GM19023 (cell line): ENCODE measurements at regions not wholly inside any gene's neighbourhood (a gene's known extent, or its start where the extent isn't known, plus 50 kb on each side); places are given as distances from the start of the nearest gene placed in this dataset.
"Not testable (repeated sequence)": the region's sequence is repeated elsewhere in the genome, so short reads cannot be mapped to it uniquely, and the experiment has no call there.

Source experiments
- ATAC-seq: cut with Tn5 transposase; IDR thresholded peaks from one replicate; pipeline ENCODE4 v1.9.1; 2021; ENCODE audit warnings: mild to moderate bottlenecking, moderate library complexity; ENCODE audit not compliant: unreplicated experiment

DNA sequence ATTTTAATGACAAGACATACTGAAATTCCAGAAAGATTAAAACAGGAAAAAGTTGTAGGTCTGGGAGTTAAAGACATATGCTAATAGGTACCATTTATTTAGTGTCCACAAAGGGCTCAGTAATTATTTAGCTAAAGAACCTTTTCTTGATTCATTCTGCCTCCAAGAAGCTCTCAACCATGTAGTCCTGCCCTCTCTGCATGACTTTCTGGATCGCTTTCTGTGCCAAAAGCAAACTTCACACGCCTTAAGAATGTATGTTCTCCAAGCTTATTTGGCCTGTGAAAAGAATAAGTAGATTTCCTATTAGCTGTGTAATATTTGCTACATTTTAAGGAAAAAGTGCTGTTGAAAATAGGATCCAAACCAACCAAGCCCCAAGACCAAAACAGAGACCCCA, 291.7 kb downstream of the C12orf75 start:
- no peak for ATAC-seq

DNA sequence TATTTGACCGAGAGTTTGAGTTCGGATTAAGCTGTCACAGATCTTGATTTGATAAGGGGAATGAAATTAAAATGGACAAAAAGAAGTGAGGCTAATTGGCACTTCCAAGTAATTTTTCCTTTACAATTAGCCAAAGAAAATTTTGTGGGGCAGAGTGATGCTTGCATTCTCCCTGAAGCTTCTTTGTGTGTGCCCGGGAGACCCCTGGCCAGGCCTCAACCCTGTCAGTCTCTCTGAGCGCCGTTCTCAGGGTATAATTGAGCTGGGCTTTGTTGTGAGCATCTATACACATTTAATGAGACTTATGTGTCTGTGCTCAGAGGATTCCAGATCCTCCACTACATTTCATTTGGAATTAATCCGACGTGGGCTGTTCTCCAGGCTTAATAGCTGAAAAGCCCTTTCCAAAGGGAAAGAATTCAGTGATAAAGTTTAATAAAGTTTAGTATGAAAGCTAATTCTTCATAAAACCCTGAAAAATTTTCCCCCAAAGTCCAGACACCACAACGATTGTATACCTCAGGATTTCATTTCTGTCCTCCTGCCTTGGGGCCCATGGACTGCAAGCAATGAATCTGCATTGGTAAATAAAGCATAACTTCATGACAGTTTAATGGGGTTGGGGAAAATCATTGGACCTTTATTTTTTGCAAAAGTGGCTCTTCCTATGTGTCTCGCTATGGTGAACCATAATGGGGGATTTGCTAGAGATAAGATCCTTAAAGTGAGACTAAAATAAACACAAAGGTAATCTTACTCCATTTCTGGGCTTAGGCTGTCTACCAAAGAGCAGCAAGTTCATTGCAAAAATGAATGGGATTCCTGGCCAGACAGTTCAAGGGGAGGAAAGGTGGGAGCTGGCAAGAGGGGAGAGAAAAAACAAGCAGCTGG, 292.6 kb downstream of the C12orf75 start:
- no peak for ATAC-seq

DNA sequence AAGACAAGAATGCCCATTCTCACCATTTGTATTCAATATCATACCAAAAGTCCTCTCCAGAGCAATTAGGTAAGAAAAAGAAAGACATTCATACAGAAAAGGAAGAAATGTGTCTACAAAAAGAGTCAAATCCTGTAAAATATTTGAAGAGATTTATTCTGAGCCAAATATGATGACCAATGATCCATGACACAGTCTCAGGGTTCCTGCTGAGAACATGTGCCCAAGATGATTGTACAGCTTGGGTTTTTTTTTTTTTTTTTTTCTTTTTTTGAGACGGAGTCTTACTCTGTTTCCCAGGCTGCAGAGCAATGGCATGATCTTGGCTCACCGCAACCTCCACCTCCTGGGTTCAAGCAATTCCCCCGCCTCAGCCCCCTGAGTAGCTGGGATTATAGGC, 296.2 kb downstream of the C12orf75 start:
- ATAC-seq, result no peak

DNA sequence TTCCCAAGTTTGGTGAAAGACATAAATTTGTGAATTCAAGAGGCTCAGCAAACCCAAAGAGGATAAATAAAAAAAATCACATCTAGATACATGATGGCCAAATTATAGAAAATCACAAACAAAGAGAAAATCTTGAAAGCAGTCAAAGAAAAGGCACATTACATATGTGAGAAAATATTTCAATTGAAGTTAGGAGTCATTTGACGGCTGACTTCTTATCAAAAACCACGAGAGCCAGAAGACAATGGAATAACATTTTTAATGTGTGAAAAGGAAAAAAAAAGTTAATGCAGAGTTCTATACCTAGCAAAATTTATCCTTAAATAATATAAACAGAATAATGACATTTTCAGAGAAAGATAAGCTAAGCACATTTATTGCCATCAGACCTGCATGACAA, 307.0 kb downstream of the C12orf75 start:
- ATAC-seq, result no peak

DNA sequence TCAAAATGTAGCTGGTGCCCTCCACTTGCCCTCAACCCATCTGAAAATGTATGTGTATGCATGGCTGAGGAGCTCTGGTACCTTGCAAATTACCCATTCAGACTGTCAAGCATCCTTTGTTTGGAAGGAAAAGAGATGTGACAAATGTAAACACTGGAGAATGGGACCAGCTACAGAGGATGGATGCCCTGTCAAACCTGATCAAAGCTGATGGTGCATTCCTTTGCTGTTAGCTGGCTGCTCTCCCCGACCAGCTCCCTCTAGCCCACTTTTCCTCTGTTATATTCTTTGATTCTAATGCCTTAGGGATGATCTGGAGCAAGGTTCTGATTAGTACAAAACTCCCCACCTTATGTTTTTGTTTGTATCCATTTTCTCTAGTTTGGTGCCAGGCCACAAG, 310.3 kb downstream of the C12orf75 start:
- ATAC-seq, result no peak

DNA sequence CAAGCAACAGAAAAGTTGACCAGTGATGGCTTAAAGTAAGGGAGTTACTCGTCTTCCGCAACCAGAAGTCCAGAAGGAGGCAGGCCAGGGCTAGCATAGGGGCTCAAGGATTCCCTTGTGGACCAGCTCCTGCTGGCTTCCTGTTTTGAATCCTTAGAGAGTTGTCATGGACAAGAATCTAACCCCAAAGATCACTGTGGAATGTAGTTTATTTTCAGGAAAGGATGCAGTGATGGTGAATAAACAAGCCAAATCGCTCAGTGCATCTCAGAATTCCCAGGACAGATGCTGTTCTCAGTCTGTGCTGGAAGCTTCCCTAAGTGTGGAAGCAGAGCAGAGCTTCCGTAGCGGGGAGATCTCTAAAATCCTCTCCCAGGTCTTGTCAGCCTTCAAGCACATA, 311.3 kb downstream of the C12orf75 start:
- ATAC-seq, result no peak

DNA sequence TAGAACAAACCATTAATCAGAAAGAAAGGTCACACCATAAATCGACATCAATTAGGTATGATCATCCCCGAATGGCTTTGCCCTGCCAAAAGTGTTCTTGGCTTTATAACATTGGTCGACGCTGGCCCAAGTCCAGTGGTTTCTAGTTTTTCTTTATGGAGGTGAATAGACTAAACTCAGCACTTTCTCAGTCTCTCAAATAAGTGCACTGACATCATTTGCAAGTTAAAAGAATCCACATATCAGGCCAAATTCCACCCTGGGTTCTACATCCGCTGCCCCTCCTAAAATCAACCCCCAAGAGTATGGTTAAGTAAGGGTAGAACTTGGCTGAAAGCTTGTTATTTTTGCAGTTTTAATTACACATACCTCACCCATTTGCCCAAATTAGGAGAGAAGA, 314.3 kb downstream of the C12orf75 start:
- no peak for ATAC-seq

DNA sequence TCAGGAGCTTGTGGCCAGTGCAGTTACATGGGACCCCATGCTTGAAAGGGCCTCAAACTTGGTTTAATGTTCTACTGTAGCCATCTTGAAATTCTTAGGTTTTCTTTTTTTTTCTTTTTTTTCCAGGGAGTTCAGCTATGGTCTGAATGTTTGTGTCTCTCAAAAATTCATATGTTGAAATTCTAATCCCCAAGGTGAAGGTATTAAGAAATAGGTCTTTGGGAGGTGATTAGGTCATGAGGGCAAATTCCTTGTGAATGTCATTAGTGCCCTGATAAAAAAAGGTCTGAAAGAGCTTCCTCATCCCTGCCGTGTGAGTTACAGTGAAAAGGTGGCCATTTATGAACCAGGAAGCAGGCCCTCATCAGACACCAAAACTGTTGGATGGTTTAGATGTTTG, 324.1 kb downstream of the C12orf75 start:
- no peak for ATAC-seq

DNA sequence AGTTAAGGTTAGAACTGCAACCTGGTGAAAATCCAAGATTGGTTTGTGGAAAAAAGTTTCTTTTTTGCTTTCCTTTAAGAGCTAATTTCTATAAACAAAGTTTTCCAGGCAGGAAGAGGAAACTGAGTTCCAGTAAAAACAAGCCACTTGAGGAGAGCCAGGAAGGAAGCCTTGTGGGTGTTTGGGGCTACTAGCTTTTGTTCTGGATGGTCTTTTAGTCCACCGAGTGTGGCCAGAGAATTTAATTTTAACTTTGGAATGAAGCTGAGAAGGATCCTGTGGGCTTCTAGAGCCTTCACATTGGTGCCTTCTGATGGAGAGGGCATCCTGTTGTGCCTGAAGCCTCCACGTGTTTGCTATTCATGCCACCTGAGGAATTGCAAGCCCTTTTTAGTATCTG, 327.9 kb downstream of the C12orf75 start:
- ATAC-seq, result no peak

DNA sequence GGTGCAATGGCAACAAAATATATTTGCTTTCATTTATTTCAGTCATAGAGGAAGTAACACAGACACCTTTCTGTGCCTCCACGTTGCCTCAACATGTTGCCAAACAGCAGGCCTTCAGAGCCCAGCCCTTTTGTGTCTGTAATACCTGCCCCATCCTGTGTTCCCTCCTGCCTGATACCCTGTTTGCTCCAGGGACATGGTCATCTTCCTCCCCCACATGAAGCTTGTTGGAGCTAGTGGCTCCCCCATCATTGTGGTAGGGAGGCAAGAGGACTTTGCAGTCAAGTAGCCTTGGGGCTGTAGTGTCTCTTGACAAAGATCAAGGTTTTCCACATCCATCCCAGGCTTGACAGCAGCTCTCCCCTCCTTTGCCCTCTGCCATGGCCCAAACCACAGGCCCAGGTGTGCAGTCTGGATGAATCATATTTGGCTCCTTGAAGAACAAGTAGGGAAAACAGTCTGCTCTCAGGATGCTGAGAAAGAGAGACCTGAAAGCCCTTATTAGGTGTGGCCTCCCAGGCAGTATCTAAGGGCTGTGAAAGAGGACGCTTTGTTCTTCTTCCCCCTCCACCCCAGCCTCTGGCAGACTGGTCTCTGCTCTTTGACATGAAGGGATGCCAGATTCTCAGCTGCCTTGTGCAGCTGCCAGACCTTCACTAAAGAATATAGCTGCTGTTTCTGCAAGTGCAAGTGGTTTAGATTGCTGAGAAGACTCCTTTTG, 329.0 kb downstream of the C12orf75 start:
- no peak for ATAC-seq

DNA sequence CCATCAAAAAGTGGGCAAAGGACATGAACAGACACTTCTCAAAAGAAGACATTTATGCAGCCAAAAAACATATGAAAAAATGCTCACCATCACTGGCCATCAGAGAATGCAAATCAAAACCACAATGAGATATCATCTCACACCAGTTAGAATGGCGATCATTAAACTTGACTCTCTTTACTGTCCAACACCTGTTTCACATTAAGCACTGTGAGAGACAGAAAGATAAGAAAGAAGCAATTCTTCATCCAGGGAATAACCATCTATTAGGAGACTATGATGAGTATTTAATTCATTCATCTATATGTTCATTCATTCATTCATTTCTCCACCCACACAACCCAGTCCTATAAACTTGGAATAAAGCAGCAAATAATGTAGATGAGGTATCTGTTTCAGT, 334.3 kb downstream of the C12orf75 start:
- ATAC-seq, result not testable (repeated sequence)

DNA sequence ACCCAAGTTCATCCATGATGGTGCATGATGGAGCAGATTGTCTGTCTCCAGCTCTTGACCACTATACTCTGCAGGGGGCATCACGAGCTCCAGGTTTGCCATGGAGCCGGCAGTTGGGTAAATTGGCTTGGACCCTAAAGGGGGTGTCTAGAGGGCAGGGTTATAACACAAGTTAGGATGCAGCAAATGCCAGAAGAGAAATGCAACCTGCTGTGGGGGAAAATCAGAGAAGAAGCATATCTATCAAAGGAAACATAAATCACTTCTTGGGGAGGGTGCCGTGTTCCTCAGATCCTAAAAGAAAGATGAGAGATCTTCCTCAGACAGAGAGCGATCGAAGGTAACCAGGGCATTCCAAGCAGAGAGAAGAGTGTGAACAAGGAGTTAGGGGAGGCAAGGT, 334.9 kb downstream of the C12orf75 start:
- no peak for ATAC-seq

DNA sequence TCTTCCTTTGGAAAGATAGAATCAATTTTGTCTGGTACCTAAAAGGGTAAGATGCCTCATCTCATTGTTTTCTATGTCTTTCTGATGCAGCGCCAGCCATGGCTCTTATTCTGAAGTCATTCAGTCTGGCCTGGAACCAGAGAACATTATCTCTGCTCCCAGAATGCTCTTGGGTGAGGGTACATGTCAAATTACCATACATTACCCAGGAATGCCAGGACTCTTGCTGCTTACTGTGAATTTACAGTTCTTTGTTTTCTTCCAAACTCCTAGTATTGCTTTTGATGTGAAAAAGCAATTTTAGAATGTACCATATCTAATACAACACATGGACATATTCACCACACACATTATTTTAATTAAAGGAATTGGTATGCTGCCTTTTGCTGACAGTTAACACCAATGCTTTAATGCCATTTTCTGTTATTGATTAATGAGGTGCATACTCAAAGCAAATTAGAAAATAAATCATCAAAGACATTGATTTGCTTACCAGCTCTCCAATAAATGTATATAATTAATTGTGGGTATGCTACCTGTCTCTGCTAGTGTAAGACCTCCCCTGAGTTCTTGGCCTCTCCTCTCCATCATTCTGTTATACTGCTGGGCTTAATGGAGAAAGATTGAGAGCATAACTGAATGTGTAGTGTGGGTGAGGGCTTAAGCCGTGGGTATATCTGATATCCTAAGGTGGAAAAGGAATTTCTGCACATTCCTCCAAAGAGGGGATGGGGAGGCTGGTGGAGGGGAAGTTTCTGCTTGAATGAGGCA, 337.7 kb downstream of the C12orf75 start:
- ATAC-seq, result no peak

DNA sequence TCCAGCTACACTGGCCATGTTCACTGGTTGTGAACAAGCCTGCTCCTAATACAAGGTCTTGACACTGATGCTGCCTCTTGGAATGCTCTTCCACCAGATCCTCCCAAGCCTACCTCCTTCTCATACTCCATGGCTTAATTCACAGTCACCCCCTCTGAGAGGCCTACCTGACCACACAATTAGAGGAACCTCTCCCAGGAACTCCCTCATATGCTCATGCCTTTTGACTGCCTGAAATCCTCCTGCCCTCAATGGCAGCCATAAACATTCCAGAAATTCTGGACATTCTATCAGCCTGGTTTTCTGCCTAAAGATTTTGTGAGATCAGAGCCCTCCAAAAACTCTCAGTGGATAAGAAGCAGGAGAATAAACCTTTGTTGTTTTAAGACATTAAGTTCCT, 340.2 kb downstream of the C12orf75 start:
- no peak for ATAC-seq

DNA sequence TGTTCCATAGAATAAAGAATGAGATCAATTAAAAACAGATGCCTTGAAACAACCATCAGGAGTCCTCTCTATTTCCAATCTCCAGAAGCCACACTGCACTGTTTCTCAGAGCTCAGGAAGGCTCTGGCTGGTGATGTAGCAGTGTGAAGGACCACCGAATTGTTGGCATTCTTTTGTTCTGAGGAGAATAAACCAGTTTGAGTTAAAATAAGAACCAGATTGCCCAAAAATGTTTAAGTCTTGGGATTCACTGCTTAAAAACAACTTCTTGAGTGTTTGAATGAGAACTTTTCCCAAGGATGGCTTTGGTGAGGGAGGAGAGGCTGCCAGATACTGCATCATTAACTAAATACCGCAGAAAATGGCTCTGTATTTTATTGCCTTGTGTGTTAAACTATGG, 341.2 kb downstream of the C12orf75 start:
- ATAC-seq, result no peak

DNA sequence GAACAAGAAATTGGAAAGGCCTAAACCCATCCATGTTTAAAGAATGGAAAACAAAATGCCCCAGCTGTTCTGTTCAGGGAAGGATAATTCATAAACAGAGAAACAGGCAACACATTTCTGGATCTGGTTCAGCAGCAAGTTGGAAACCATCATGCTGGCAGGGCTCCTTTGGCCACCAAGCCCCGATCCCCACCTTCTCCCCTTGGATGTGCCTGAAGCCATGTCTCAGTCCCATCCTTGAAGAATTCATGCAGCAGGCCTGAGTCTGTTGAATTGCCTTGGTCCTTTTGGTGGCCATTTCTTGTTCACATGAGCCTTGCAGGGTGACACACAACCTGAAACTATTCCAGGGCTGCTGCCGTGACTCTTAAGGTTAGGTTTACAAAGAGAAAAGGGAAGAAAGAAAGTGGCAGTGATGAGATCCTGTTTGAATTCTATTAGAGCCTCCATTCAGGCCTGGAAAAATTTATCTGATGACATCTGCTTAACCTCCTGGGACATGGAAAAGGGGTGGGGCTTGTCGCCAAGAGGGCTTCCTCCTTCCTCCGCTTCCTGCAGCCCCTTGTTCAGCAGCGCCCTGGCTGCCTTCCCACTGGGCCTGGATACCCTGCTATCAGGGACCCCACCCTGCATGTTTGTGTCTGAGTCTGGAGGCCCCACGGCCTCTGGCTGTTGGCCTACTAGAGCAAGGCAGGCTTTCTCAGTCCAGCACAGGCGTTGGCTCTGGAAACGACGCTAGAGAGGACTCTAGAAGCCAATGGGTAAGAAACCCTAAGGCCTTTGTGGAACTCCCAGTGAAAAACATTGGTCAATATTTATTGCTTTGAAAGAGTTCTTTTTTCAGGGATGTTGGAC, 341.9 kb downstream of the C12orf75 start:
- no peak for ATAC-seq

DNA sequence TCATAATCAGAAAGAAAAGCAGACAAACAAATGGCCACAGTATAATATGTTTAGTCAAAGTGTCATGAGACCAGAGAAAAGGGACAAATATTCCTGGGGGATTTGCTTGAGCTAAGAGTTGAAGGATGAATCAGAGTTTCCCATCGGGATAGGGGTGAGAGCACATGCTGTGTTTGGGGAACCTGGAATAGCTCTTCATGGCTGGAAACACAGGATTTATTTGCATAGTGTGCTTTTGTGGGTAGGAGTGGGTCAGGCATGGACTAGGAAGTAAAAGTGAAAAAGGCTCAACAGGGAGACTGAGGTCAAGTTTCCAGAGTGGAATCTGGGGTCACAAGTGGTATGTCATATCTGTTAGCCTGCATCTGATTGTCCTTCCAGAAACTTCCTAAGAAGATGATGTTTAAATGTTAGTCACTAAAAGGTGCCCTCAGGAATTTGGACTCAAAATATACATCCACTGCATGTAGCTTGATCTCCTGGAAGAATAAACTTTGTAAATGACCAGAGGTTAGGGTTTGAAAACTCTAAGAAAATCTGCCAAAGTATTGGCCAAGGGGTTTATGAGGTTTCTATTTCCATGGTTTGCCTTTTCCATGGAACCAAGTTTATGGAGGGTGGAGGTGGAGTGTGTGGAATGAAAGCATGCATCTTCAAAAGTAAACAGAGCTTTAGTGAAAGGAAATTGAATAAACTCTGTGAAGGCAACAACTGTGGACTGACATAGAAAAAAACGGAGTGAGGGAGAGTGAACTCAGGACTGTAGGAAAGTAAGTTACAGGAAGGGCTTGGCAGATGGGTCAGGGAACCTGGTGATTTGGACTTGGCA, 344.6 kb downstream of the C12orf75 start:
- ATAC-seq, result no peak

DNA sequence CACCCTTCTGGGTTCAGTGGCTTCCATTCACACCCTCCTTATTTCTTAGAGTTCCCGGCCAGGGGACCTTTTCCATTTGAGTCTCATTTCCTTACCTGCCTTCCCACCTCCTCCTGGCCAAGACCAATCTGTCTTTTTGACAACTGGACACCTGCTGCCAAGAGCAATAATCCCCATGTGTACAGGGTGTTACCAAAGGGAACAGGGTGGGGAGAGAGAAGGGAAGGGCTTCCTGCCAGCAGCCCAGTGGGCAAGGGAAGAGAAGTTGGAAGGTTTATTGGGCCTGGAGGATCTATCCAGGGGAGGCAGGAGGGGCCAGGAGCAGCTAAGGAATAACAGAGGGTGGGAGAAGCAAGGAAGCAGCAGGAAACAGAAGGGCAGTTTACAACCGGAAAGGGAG, 346.2 kb downstream of the C12orf75 start:
- no peak for ATAC-seq

DNA sequence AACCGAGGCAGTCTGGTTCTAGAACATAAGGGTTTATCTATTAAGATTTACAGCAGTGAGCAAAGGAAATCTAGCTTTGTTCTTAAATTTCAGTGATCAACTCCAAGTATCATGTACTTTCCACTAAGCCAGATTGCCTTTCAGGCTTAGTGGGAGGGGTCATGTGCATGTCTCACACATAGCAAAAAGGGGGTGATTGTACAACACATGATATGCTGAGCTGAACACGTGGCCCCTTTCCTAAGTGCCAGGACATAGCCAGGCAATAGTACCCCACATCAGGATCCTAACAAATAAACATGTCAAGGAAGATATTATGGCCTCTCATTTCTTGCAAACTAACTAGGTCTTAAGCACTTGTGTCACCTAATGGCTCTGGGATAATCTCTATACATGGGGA, 347.2 kb downstream of the C12orf75 start:
- no peak for ATAC-seq

DNA sequence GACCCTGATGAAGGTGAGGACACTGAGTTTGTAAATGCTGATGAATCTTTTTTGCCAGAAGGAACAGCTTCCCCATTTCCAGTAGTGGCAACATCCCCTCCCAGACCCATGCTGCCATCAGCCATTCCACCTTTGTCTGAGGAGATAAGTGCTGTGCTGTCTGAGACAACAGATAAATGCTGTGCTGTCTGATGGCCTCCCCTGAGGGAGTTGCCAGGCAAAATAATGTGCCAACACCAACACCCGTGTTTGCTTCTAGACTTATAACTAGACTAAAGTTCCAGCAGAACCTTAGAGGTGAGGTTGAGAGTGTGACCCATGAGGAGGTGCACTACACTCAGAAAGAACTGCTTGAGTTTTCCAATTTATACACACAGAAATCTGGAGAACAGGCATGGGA, 349.5 kb downstream of the C12orf75 start:
- no peak for ATAC-seq
